HG02798 (cell line): ENCODE measurements at regions not wholly inside any gene's neighbourhood (a gene's known extent, or its start where the extent isn't known, plus 50 kb on each side); places are given as distances from the start of the nearest gene placed in this dataset.
"Not testable (repeated sequence)": the region's sequence is repeated elsewhere in the genome, so short reads cannot be mapped to it uniquely, and the experiment has no call there.

Experiments used
- ATAC-seq: cut with Tn5 transposase; IDR thresholded peaks from one replicate; pipeline ENCODE4 v1.9.1; 2021; ENCODE audit warnings: mild to moderate bottlenecking; ENCODE audit not compliant: unreplicated experiment, poor library complexity

- no peak for ATAC-seq
Measured at GRCh38 chr3:116512281-116512680, 67.0 kb upstream of the LSAMP start.

GRCh38 chr3:116512931-116513330 lies 67.6 kb upstream of the LSAMP start:
- no peak for ATAC-seq

- ATAC-seq = no peak
Measured at GRCh38 chr3:116515973-116516372, 70.7 kb upstream of the LSAMP start.

GRCh38 chr3:116517308-116517707 lies 72.0 kb upstream of the LSAMP start:
- ATAC-seq = peak; percentile 58

GRCh38 chr3:116519101-116519500 lies 73.8 kb upstream of the LSAMP start:
- not testable (repeated sequence) for ATAC-seq

GRCh38 chr3:116519823-116520222 lies 74.5 kb upstream of the LSAMP start:
- not testable (repeated sequence) for ATAC-seq

- ATAC-seq = no peak
Measured at GRCh38 chr3:116524453-116525210, 79.3 kb upstream of the LSAMP start.

GRCh38 chr3:116552246-116552645 lies 107.0 kb upstream of the LSAMP start:
- ATAC-seq = no peak

- no peak for ATAC-seq
Measured at GRCh38 chr3:116553355-116553754, 108.1 kb upstream of the LSAMP start.

- ATAC-seq = no peak
Measured at GRCh38 chr3:116561529-116561928, 116.2 kb upstream of the LSAMP start.

- no peak for ATAC-seq
Measured at GRCh38 chr3:116563351-116563750, 118.1 kb upstream of the LSAMP start.

GRCh38 chr3:116566478-116566960 lies 121.2 kb upstream of the LSAMP start:
- no peak for ATAC-seq

- no peak for ATAC-seq
Measured at GRCh38 chr3:116569611-116570010, 124.3 kb upstream of the LSAMP start.

- ATAC-seq = no peak
Measured at GRCh38 chr3:116579840-116580239, 129.7 kb upstream of the TUSC7 start.

- ATAC-seq = no peak
Measured at GRCh38 chr3:116586285-116586944, 123.2 kb upstream of the TUSC7 start.

- no peak for ATAC-seq
Measured at GRCh38 chr3:116591236-116591635, 118.3 kb upstream of the TUSC7 start.

GRCh38 chr3:116601206-116601605 lies 108.4 kb upstream of the TUSC7 start:
- ATAC-seq = no peak

GRCh38 chr3:116607205-116607604 lies 102.4 kb upstream of the TUSC7 start:
- ATAC-seq = no peak

GRCh38 chr3:116610124-116610523 lies 99.5 kb upstream of the TUSC7 start:
- no peak for ATAC-seq

- ATAC-seq = no peak
Measured at GRCh38 chr3:116614795-116615362, 94.7 kb upstream of the TUSC7 start.

- no peak for ATAC-seq
Measured at GRCh38 chr3:116618138-116618537, 91.4 kb upstream of the TUSC7 start.
